BLaER1 (cell line): ENCODE measurements at regions not wholly inside any gene's neighbourhood (a gene's known extent, or its start where the extent isn't known, plus 50 kb on each side); places are given as distances from the start of the nearest gene placed in this dataset.

Experiments used
- H3K27ac ChIP-seq: shearing (Covaris generic); formaldehyde crosslinking; 2 replicates; pipeline ENCODE4 v1.8.1; 2022
- H3K27me3 ChIP-seq: shearing (Covaris generic); formaldehyde crosslinking; 2 replicates; pipeline ENCODE4 v1.8.1; 2022
- H3K36me3 ChIP-seq: shearing (Covaris generic); formaldehyde crosslinking; 2 replicates; pipeline ENCODE4 v1.8.1; 2022
- H3K4me1 ChIP-seq: shearing (Covaris generic); formaldehyde crosslinking; 2 replicates; pipeline ENCODE4 v1.8.1; 2022
- H3K4me2 ChIP-seq: shearing (Covaris generic); formaldehyde crosslinking; 2 replicates; pipeline ENCODE4 v1.8.1; 2022
- H3K4me3 ChIP-seq: shearing (Covaris generic); formaldehyde crosslinking; 2 replicates; pipeline ENCODE4 v1.8.1; 2022
- H3K9ac ChIP-seq: shearing (Covaris generic); formaldehyde crosslinking; 2 replicates; pipeline ENCODE4 v1.8.1; 2022
- H3K9me3 ChIP-seq: shearing (Covaris generic); formaldehyde crosslinking; 2 replicates; pipeline ENCODE4 v1.8.1; 2022
- H4K20me1 ChIP-seq: shearing (Covaris generic); formaldehyde crosslinking; 2 replicates; pipeline ENCODE4 v1.8.1; 2022
- Cebpa-rat ChIP-seq: shearing (Covaris generic); IDR thresholded peaks from 2 replicates; pipeline ENCODE4 v1.8.1; 2022

- H3K4me1 ChIP-seq, result peaks cover 31% of the 10 kb centered on the region
Observed at GRCh38 chr12:124191966-124192365, 102.9 kb upstream of the RFLNA start.

GRCh38 chr12:124194264-124194892, 100.5 kb upstream of the RFLNA start:
- Histone ChIP-seq H3K4me1 (peaks cover 13% of the 10 kb centered on the region), H4K20me1 (no peaks in the 10 kb centered on the region)

More at GRCh38 chr12:124191966-124192365, 102.9 kb upstream of the RFLNA start:
- no peaks in the 10 kb centered on the region for H3K9me3 ChIP-seq
- H3K4me2 ChIP-seq, result no peak overlapping the region
- no peaks in the 10 kb centered on the region for H3K36me3 ChIP-seq
- H3K4me3 ChIP-seq, result no peak overlapping the region
- no peak overlapping the region for H3K9ac ChIP-seq
- H4K20me1 ChIP-seq, result no peaks in the 10 kb centered on the region
- no peak for TF ChIP-seq Cebpa-rat
- no peak overlapping the region for H3K27ac ChIP-seq
- H3K27me3 ChIP-seq, result no peaks in the 10 kb centered on the region

GRCh38 chr12:124194893-124195566, 99.9 kb upstream of the RFLNA start:
- no peak overlapping the region for H3K4me3 ChIP-seq
- no peak for TF ChIP-seq Cebpa-rat
- no peaks in the 10 kb centered on the region for H3K9me3 ChIP-seq
- no peaks in the 10 kb centered on the region for H3K36me3 ChIP-seq
- peak overlapping the region; percentile 22; the same call in 1 of the 2 replicates for H3K27ac ChIP-seq
- H3K27me3 ChIP-seq, result no peaks in the 10 kb centered on the region
- no peaks in the 10 kb centered on the region for H4K20me1 ChIP-seq
- no peak overlapping the region for H3K4me2 ChIP-seq
- H3K9ac ChIP-seq, result 0 out of 2 replicates have a peak overlapping the region, but pooled peaks have one; percentile 2
- peaks cover 10% of the 10 kb centered on the region for H3K4me1 ChIP-seq

More at GRCh38 chr12:124194264-124194892, 100.5 kb upstream of the RFLNA start:
- Histone ChIP-seq H3K36me3 (no peaks in the 10 kb centered on the region), H3K27ac (no peak overlapping the region), H3K4me2 (no peak overlapping the region), H3K9ac (no peak overlapping the region), H3K4me3 (no peak overlapping the region), H3K9me3 (no peaks in the 10 kb centered on the region), H3K27me3 (no peaks in the 10 kb centered on the region)
- no peak for TF ChIP-seq Cebpa-rat

- no peak for TF ChIP-seq Cebpa-rat
- H3K4me2 ChIP-seq, result no peak overlapping the region
- no peak overlapping the region; the same call in 1 of the 2 replicates for H3K27ac ChIP-seq
- peaks cover 10% of the 10 kb centered on the region for H3K4me1 ChIP-seq
- no peak overlapping the region for H3K4me3 ChIP-seq
- H4K20me1 ChIP-seq, result no peaks in the 10 kb centered on the region
- H3K36me3 ChIP-seq, result no peaks in the 10 kb centered on the region
- H3K9ac ChIP-seq, result no peak overlapping the region
- no peaks in the 10 kb centered on the region for H3K9me3 ChIP-seq
- no peaks in the 10 kb centered on the region for H3K27me3 ChIP-seq
Observed at GRCh38 chr12:124195567-124195942, 99.3 kb upstream of the RFLNA start.

- no peaks in the 10 kb centered on the region for H3K9me3 ChIP-seq
- H3K27ac ChIP-seq, result no peak overlapping the region
- no peaks in the 10 kb centered on the region for H4K20me1 ChIP-seq
- no peak overlapping the region for H3K9ac ChIP-seq
- H3K4me3 ChIP-seq, result no peak overlapping the region
- no peak overlapping the region for H3K4me2 ChIP-seq
- H3K4me1 ChIP-seq, result peaks cover 10% of the 10 kb centered on the region
- H3K36me3 ChIP-seq, result no peaks in the 10 kb centered on the region
- H3K27me3 ChIP-seq, result no peaks in the 10 kb centered on the region
- no peak for TF ChIP-seq Cebpa-rat
Observed at GRCh38 chr12:124196236-124196635, 98.7 kb upstream of the RFLNA start.

GRCh38 chr12:124201248-124201647, 93.6 kb upstream of the RFLNA start:
- Histone ChIP-seq H3K4me1 (no peaks in the 10 kb centered on the region), H4K20me1 (no peaks in the 10 kb centered on the region), H3K4me2 (no peak overlapping the region), H3K27ac (no peak overlapping the region), H3K36me3 (no peaks in the 10 kb centered on the region), H3K9me3 (peaks cover 12% of the 10 kb centered on the region), H3K27me3 (no peaks in the 10 kb centered on the region), H3K4me3 (no peak overlapping the region), H3K9ac (no peak overlapping the region)
- no peak for TF ChIP-seq Cebpa-rat

- H3K27ac ChIP-seq, result no peak overlapping the region
- no peaks in the 10 kb centered on the region for H3K4me1 ChIP-seq
- no peaks in the 10 kb centered on the region for H3K27me3 ChIP-seq
- no peak overlapping the region for H3K4me2 ChIP-seq
- no peaks in the 10 kb centered on the region for H3K36me3 ChIP-seq
- H3K9ac ChIP-seq, result no peak overlapping the region
- H4K20me1 ChIP-seq, result no peaks in the 10 kb centered on the region
- TF ChIP-seq Cebpa-rat, result no peak
- H3K9me3 ChIP-seq, result peaks cover 12% of the 10 kb centered on the region
- H3K4me3 ChIP-seq, result no peak overlapping the region
Observed at GRCh38 chr12:124203176-124203575, 91.7 kb upstream of the RFLNA start.

- Histone ChIP-seq H3K27me3 (no peaks in the 10 kb centered on the region), H3K4me2 (no peak overlapping the region), H3K36me3 (no peaks in the 10 kb centered on the region), H3K4me3 (no peak overlapping the region), H3K27ac (no peak overlapping the region), H3K9ac (no peak overlapping the region), H3K9me3 (peaks cover 12% of the 10 kb centered on the region), H3K4me1 (no peaks in the 10 kb centered on the region), H4K20me1 (no peaks in the 10 kb centered on the region)
- TF ChIP-seq Cebpa-rat, result no peak
Observed at GRCh38 chr12:124205405-124205804, 89.5 kb upstream of the RFLNA start.

- Histone ChIP-seq H4K20me1 (no peaks in the 10 kb centered on the region), H3K36me3 (no peaks in the 10 kb centered on the region), H3K9me3 (peaks cover 12% of the 10 kb centered on the region), H3K4me1 (no peaks in the 10 kb centered on the region), H3K4me3 (no peak overlapping the region), H3K27me3 (no peaks in the 10 kb centered on the region), H3K4me2 (no peak overlapping the region), H3K9ac (no peak overlapping the region), H3K27ac (no peak overlapping the region)
- TF ChIP-seq Cebpa-rat, result no peak
Observed at GRCh38 chr12:124207049-124207448, 87.8 kb upstream of the RFLNA start.

GRCh38 chr12:124207617-124208016, 87.3 kb upstream of the RFLNA start:
- H3K36me3 ChIP-seq, result no peaks in the 10 kb centered on the region
- no peak overlapping the region for H3K4me2 ChIP-seq
- H3K4me3 ChIP-seq, result no peak overlapping the region
- H3K27ac ChIP-seq, result no peak overlapping the region
- H3K4me1 ChIP-seq, result no peaks in the 10 kb centered on the region
- TF ChIP-seq Cebpa-rat, result no peak
- peaks cover 12% of the 10 kb centered on the region for H3K9me3 ChIP-seq
- H3K27me3 ChIP-seq, result no peaks in the 10 kb centered on the region
- no peak overlapping the region for H3K9ac ChIP-seq
- no peaks in the 10 kb centered on the region for H4K20me1 ChIP-seq
